CD14-positive monocyte (primary cell): ENCODE measurements at regions not wholly inside any gene's neighbourhood (a gene's known extent, or its start where the extent isn't known, plus 50 kb on each side); places are given as distances from the start of the nearest gene placed in this dataset.

ENCODE experiments used
- DNase-seq, 3 donors: peaks; one replicate each; pipeline ENCODE4 v3.0.0-alpha.2; 2011 to 2022
- H2AFZ ChIP-seq: 2 replicates; pipeline ENCODE4 v1.6.0; 2012; ENCODE audit warnings: mild to moderate bottlenecking, low read depth, low read length, inconsistent platforms; ENCODE audit not compliant: insufficient read depth, poor library complexity, severe bottlenecking
- H3K27ac ChIP-seq, 2 donors: 1 replicate in 1 of 2; 2 replicates in 1 of 2; pipeline ENCODE4 v1.5.1; 2012 to 2013; ENCODE audit warnings: low read length in 2 of 2, control low read depth in 1 of 2, inconsistent platforms in 1 of 2, low read depth in 1 of 2, mild to moderate bottlenecking in 1 of 2
- H3K27me3 ChIP-seq, 2 donors: one replicate each; pipeline versions ENCODE4 v1.6.0 to v1.6.1; 2011 to 2013; ENCODE audit warnings: low read length in 2 of 2; ENCODE audit not compliant: control insufficient read depth in 2 of 2, insufficient read depth in 2 of 2
- H3K36me3 ChIP-seq, 2 donors: replicated peaks in 1 of 2; 1 replicate in 1 of 2; 2 replicates in 1 of 2; pipeline versions ENCODE4 v1.5.1 to v1.6.1; 2012 to 2013; ENCODE audit warnings: low read length in 2 of 2, control low read depth in 1 of 2, inconsistent platforms in 1 of 2, mild to moderate bottlenecking in 1 of 2; ENCODE audit not compliant: insufficient read depth in 2 of 2, control insufficient read depth in 1 of 2
- H3K4me1 ChIP-seq, 2 donors: 1 replicate in 1 of 2; 2 replicates in 1 of 2; pipeline versions ENCODE4 v1.5.1 to v1.6.1; 2012 to 2013; ENCODE audit warnings: low read length in 2 of 2, control low read depth in 1 of 2, inconsistent platforms in 1 of 2, mild to moderate bottlenecking in 1 of 2, moderate library complexity in 1 of 2; ENCODE audit not compliant: insufficient read depth in 2 of 2, control insufficient read depth in 1 of 2
- H3K4me2 ChIP-seq: replicated peaks from 2 replicates; pipeline ENCODE3; 2012; ENCODE audit warnings: low read length, moderate library complexity, mild to moderate bottlenecking; ENCODE audit not compliant: poor library complexity, severe bottlenecking; ENCODE audit errors: extremely low read depth
- H3K4me3 ChIP-seq, 3 experiments: fragments of 200-600 bp in 1 of 3; sonication (generic) in 1 of 3; replicated peaks in 1 of 3; 1 replicate in 2 of 3; 2 replicates in 1 of 3; pipeline ENCODE4 v1.5.1; 2011 to 2013; ENCODE audit warnings: low read length in 3 of 3, mild to moderate bottlenecking in 3 of 3, control low read depth in 2 of 3, low read depth in 2 of 3, inconsistent platforms in 1 of 3, moderate library complexity in 1 of 3
- H3K79me2 ChIP-seq: 2 replicates; pipeline ENCODE4 v1.6.0; 2012; ENCODE audit warnings: mild to moderate bottlenecking, control low read depth, inconsistent platforms, low read length, moderate library complexity; ENCODE audit not compliant: insufficient read depth
- H3K9ac ChIP-seq: 2 replicates; pipeline ENCODE4 v1.6.0; 2017; ENCODE audit warnings: low read length, mild to moderate bottlenecking; ENCODE audit not compliant: insufficient read depth, poor library complexity, severe bottlenecking
- H3K9me3 ChIP-seq, 2 donors: replicated peaks in 1 of 2; 1 replicate in 1 of 2; 2 replicates in 1 of 2; pipeline versions ENCODE4 v1.5.1 to v1.6.1; 2012 to 2013; ENCODE audit warnings: low read length in 2 of 2, control low read depth in 1 of 2; ENCODE audit not compliant: control insufficient read depth in 1 of 2, insufficient read depth in 1 of 2
- H4K20me1 ChIP-seq: 2 replicates; pipeline ENCODE4 v1.6.0; 2012; ENCODE audit warnings: mild to moderate bottlenecking, low read length, control low read depth, moderate library complexity; ENCODE audit not compliant: insufficient read depth
- H3K27ac Mint-ChIP-seq, 7 donors: one replicate each; pipeline ENCODE4 v1.8.0; 2020; ENCODE audit warnings: mild to moderate bottlenecking in 7 of 7, mixed read lengths in 7 of 7, moderate library complexity in 6 of 7, inconsistent platforms in 2 of 7
- H3K27me3 Mint-ChIP-seq, 3 donors: one replicate each; pipeline ENCODE4 v1.8.0; 2021 to 2022; ENCODE audit warnings: low read depth in 3 of 3, mild to moderate bottlenecking in 3 of 3, mixed read lengths in 3 of 3, moderate library complexity in 3 of 3, inconsistent platforms in 1 of 3
- H3K36me3 Mint-ChIP-seq, 2 donors: one replicate each; pipeline ENCODE4 v1.8.0; 2020; ENCODE audit warnings: mixed read lengths in 2 of 2, inconsistent platforms in 1 of 2, mild to moderate bottlenecking in 1 of 2
- H3K4me1 Mint-ChIP-seq: one replicate; pipeline ENCODE4 v1.8.0; 2020; ENCODE audit warnings: mild to moderate bottlenecking, mixed read lengths
- H3K4me3 Mint-ChIP-seq, 2 donors: one replicate each; pipeline ENCODE4 v1.8.0; 2020; ENCODE audit warnings: mild to moderate bottlenecking in 2 of 2, mixed read lengths in 2 of 2, moderate library complexity in 1 of 2
- H3K9me3 Mint-ChIP-seq, 7 donors: one replicate each; pipeline ENCODE4 v1.8.0; 2020 to 2022; ENCODE audit warnings: mixed read lengths in 7 of 7, mild to moderate bottlenecking in 6 of 7, moderate library complexity in 6 of 7, inconsistent platforms in 2 of 7
- WGBS: methylation state at CpG from one replicate; pipeline ENCODE4 v1.1.5; 2013; ENCODE audit warnings: missing lambda C conversion rate; ENCODE audit not compliant: insufficient coverage; 5-methylcytosine and 5-hydroxymethylcytosine counted together
- intact Hi-C, 2 donors: fragments of 100-400 bp; cut with micrococcal nuclease; formaldehyde crosslinking; loops; one replicate each; pipeline versions ENCODE4 v1.15.0 to v1.15.1; 2023
- TF ChIP-seq, protein P1 (sequence below): fragments of 200-600 bp; IDR thresholded peaks from one replicate; pipeline ENCODE4 v1.8.0; 2022; ENCODE audit warnings: antibody characterized with exemption, mild to moderate bottlenecking

DNA sequence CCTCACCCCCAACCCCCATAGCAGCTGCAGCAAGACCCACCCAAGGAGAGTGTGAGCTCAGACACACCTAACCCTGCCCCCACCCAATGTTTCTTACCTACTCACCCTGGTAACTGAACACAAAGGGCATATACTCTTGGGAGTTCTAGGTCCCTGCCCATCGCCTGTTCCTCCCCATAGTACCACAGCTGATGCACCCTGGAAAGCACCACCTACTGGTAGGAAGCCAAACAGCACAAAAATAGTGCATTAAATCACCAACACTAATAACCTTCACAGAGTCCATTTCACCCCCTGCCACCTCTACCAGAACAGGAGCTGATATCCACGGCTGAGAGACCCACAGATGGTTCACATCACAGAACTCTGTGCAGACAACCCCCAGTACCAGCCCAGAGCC, 245.2 kb downstream of the EFHB start:
- no peak overlapping the region for H3K9ac ChIP-seq
- no peaks in the 10 kb centered on the region for H3K4me1 ChIP-seq
- H3K27ac ChIP-seq: no peak overlapping the region
- no peaks in the 10 kb centered on the region for H4K20me1 ChIP-seq
- peaks cover 15 to 24% of the 10 kb centered on the region in 2 donors for H3K9me3 ChIP-seq
- DNase-seq: no peak
- intact Hi-C loops: no loop called here
- Mint-ChIP-seq H3K4me3 (no peak overlapping the region), H3K9me3 (peaks cover 8 to 37% (median 21%) of the 10 kb centered on the region in 7 donors), H3K27ac (no peak overlapping the region), H3K4me1 (no peaks in the 10 kb centered on the region), H3K27me3 (peaks cover 0 to 1% (median 0%) of the 10 kb centered on the region in 3 donors), H3K36me3 (no peaks in the 10 kb centered on the region)
- 63% methylated on average over 2 of the region's 2 CpGs for WGBS
- H3K36me3 ChIP-seq: no peaks in the 10 kb centered on the region
- TF ChIP-seq, protein P1, sequence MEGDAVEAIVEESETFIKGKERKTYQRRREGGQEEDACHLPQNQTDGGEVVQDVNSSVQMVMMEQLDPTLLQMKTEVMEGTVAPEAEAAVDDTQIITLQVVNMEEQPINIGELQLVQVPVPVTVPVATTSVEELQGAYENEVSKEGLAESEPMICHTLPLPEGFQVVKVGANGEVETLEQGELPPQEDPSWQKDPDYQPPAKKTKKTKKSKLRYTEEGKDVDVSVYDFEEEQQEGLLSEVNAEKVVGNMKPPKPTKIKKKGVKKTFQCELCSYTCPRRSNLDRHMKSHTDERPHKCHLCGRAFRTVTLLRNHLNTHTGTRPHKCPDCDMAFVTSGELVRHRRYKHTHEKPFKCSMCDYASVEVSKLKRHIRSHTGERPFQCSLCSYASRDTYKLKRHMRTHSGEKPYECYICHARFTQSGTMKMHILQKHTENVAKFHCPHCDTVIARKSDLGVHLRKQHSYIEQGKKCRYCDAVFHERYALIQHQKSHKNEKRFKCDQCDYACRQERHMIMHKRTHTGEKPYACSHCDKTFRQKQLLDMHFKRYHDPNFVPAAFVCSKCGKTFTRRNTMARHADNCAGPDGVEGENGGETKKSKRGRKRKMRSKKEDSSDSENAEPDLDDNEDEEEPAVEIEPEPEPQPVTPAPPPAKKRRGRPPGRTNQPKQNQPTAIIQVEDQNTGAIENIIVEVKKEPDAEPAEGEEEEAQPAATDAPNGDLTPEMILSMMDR: no peak
- H3K4me2 ChIP-seq: no peak overlapping the region
- no peak overlapping the region for H3K4me3 ChIP-seq
- no peaks in the 10 kb centered on the region for H3K27me3 ChIP-seq
- no peaks in the 10 kb centered on the region for H3K79me2 ChIP-seq
- no peak overlapping the region for H2AFZ ChIP-seq

DNA sequence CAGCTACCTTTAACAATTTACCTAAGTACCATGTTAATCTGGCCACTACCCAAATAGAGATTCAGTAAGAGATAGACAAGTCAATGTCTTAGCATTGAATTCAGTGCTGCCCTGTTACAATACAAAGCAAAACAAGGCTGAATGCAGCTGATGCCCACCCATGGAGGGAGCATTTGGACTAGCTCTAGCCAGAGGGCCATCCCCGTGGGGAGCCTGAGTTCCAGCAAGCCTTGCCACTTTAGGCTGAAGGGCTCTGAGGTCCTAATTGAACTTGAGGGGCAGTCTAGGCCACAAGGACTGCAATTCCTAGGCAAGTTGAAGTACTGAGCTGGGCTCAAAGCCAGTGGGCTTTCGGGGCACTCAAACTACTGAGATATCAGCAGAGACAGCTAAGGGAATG, 265.9 kb downstream of the EFHB start:
- 88% methylated on average over 1 of the region's 2 CpGs for WGBS
- Mint-ChIP-seq H3K4me3 (no peak overlapping the region), H3K4me1 (no peaks in the 10 kb centered on the region), H3K36me3 (no peaks in the 10 kb centered on the region), H3K27me3 (peaks cover 0 to 2% (median 1%) of the 10 kb centered on the region in 3 donors), H3K9me3 (peaks cover 1 to 16% (median 3%) of the 10 kb centered on the region in 7 donors), H3K27ac (no peak overlapping the region)
- H3K9me3 ChIP-seq: no peaks in the 10 kb centered on the region
- no peak overlapping the region for H3K4me2 ChIP-seq
- TF ChIP-seq, protein P1: no peak
- no peak overlapping the region for H3K27ac ChIP-seq
- H4K20me1 ChIP-seq: no peaks in the 10 kb centered on the region
- no peak overlapping the region for H3K4me3 ChIP-seq
- intact Hi-C loops: no loop called here
- no peaks in the 10 kb centered on the region for H3K36me3 ChIP-seq
- no peaks in the 10 kb centered on the region for H3K79me2 ChIP-seq
- H3K27me3 ChIP-seq: no peaks in the 10 kb centered on the region
- H3K4me1 ChIP-seq: no peaks in the 10 kb centered on the region
- no peak overlapping the region for H2AFZ ChIP-seq
- no peak overlapping the region for H3K9ac ChIP-seq
- DNase-seq: no peak
